Left lung (tissue), 4 donors: ENCODE measurements at regions not wholly inside any gene's neighbourhood (a gene's known extent, or its start where the extent isn't known, plus 50 kb on each side); places are given as distances from the start of the nearest gene placed in this dataset.

Experiments
- ATAC-seq: fragments of 200-7000 bp; cut with Tn5 transposase; one replicate; pipeline ENCODE4 v1.9.1; 2020; ENCODE audit warnings: moderate library complexity
- DNase-seq, 4 donors: peaks; one replicate each; pipeline ENCODE4 v3.0.0-alpha.2; 2013 to 2020
- H3K27ac ChIP-seq, 2 donors: fragments of 200-600 bp; sonication (generic) in 1 of 2; one replicate each; pipeline versions ENCODE4 v1.5.0 to v1.8.0; 2020 to 2021
- H3K27me3 ChIP-seq, 2 donors: fragments of 200-600 bp; sonication (generic) in 1 of 2; one replicate each; pipeline versions ENCODE4 v1.5.0 to v1.8.0; 2020 to 2021
- H3K36me3 ChIP-seq, 2 donors: fragments of 200-600 bp; sonication (generic) in 1 of 2; one replicate each; pipeline versions ENCODE4 v1.5.0 to v1.8.0; 2020 to 2021
- H3K4me1 ChIP-seq, 2 donors: fragments of 200-600 bp; one replicate each; pipeline ENCODE4 v1.8.0; 2021
- H3K4me3 ChIP-seq, 2 donors: fragments of 200-600 bp; sonication (generic) in 1 of 2; one replicate each; pipeline versions ENCODE4 v1.5.0 to v1.8.0; 2020 to 2021; ENCODE audit warnings: mild to moderate bottlenecking in 1 of 2
- H3K9me3 ChIP-seq, 2 donors: fragments of 200-600 bp; sonication (generic) in 1 of 2; one replicate each; pipeline versions ENCODE4 v1.5.0 to v1.8.0; 2020 to 2021
- intact Hi-C, 2 donors: fragments of 100-400 bp; cut with DNase I; formaldehyde crosslinking; loops; one replicate each; pipeline versions ENCODE4 v1.11.2 to v1.14.2; 2022
- TF ChIP-seq, protein P1 (sequence below), 2 donors: fragments of 200-600 bp; sonication (generic) in 1 of 2; IDR thresholded peaks; one replicate each; pipeline versions ENCODE4 v1.5.0 to v1.8.0; 2021; ENCODE audit warnings: antibody characterized with exemption in 2 of 2
- donor health status: DM: no; HTN: yes; CAD: no.
- donor health status: DM: no; HTN: no; CAD: no.

- TF ChIP-seq, protein P1, sequence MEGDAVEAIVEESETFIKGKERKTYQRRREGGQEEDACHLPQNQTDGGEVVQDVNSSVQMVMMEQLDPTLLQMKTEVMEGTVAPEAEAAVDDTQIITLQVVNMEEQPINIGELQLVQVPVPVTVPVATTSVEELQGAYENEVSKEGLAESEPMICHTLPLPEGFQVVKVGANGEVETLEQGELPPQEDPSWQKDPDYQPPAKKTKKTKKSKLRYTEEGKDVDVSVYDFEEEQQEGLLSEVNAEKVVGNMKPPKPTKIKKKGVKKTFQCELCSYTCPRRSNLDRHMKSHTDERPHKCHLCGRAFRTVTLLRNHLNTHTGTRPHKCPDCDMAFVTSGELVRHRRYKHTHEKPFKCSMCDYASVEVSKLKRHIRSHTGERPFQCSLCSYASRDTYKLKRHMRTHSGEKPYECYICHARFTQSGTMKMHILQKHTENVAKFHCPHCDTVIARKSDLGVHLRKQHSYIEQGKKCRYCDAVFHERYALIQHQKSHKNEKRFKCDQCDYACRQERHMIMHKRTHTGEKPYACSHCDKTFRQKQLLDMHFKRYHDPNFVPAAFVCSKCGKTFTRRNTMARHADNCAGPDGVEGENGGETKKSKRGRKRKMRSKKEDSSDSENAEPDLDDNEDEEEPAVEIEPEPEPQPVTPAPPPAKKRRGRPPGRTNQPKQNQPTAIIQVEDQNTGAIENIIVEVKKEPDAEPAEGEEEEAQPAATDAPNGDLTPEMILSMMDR (IDR thresholded peaks at IDR 0.05): no peak
- DNase-seq (peak in 1 of 4 donors; percentile 68), ATAC-seq (no peak)
- Histone ChIP-seq H3K36me3 (no peaks in the 10 kb centered on the region), H3K27ac (no peak overlapping the region), H3K9me3 (peaks cover 0 to 5% of the 10 kb centered on the region in 2 donors), H3K4me3 (no peak overlapping the region), H3K27me3 (peaks cover 0 to 59% of the 10 kb centered on the region in 2 donors), H3K4me1 (no peaks in the 10 kb centered on the region)
- intact Hi-C loops: no loop called here
Measured at GRCh38 chr4:3661989-3662388, 104.2 kb upstream of the ADRA2C start.

GRCh38 chr4:3660928-3661515, 105.2 kb upstream of the ADRA2C start:
- no peaks in the 10 kb centered on the region for H3K36me3 ChIP-seq
- no peaks in the 10 kb centered on the region for H3K4me1 ChIP-seq
- ATAC-seq: no peak
- TF ChIP-seq, protein P1 (IDR thresholded peaks at IDR 0.05): no peak
- peaks cover 0 to 69% of the 10 kb centered on the region in 2 donors for H3K27me3 ChIP-seq
- peak in 1 of 4 donors; percentile 47 for DNase-seq
- H3K9me3 ChIP-seq: no peaks in the 10 kb centered on the region
- no peak overlapping the region for H3K4me3 ChIP-seq
- no peak overlapping the region for H3K27ac ChIP-seq
- intact Hi-C loops: no loop called here

DNA sequence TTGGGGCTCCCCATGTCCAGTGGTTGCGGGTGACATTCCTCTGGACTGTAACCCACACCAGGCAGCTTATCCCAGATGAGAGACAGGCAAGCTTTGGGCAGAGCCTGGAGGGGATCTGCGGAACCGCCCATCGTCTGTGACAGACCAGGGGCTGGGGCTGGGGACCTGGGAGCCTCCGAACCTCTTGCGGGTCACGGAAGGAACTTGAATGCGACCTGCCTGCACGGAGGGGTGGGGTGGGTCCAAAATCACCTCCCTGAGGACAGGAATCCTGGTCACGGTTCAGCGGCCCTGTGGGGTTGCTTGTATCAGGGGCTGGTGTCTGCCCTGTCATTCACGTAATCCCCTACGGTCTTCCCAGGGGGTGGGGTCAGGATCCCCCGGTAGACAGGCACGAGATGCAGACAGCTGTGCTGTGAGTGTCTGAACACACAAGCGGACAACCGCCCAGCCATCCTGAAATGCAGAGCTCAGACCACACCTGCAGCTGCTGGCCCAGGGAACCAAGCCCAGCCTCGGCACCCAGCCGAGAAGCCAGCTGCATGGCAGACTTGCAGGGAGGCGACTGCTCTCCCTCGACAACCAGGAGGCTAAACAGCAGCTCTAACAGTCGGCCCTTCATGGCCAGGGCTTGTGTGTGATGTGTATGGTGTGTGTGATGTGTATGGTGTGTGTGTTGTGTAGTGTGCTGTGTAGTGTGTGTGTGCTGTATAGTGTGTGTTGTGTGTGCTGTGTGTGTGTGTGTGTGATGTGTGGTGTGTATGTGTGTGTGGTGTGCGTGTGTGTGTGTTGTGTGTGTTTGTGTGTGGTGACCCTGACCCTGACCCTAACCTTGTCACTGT, 105.9 kb upstream of the ADRA2C start:
- DNase-seq (peak in 2 of 4 donors; percentile 30 to 62), ATAC-seq (no peak)
- H3K4me1 ChIP-seq: no peaks in the 10 kb centered on the region
- no peak overlapping the region for H3K4me3 ChIP-seq
- no peaks in the 10 kb centered on the region for H3K9me3 ChIP-seq
- TF ChIP-seq, protein P1 (IDR thresholded peaks at IDR 0.05): no peak
- H3K27me3 ChIP-seq: peaks cover 0 to 72% of the 10 kb centered on the region in 2 donors
- H3K36me3 ChIP-seq: no peaks in the 10 kb centered on the region
- no peak overlapping the region for H3K27ac ChIP-seq
- intact Hi-C loops: no loop called here

- H3K4me3 ChIP-seq: no peak overlapping the region
- no peak overlapping the region for H3K27ac ChIP-seq
- peaks cover 0 to 80% of the 10 kb centered on the region in 2 donors for H3K27me3 ChIP-seq
- intact Hi-C loops: no loop called here
- no peaks in the 10 kb centered on the region for H3K36me3 ChIP-seq
- ATAC-seq (no peak), DNase-seq (no peak)
- TF ChIP-seq, protein P1 (IDR thresholded peaks at IDR 0.05): no peak
- no peaks in the 10 kb centered on the region for H3K4me1 ChIP-seq
- H3K9me3 ChIP-seq: no peaks in the 10 kb centered on the region
Measured at GRCh38 chr4:3659131-3659530, 107.1 kb upstream of the ADRA2C start.

DNA sequence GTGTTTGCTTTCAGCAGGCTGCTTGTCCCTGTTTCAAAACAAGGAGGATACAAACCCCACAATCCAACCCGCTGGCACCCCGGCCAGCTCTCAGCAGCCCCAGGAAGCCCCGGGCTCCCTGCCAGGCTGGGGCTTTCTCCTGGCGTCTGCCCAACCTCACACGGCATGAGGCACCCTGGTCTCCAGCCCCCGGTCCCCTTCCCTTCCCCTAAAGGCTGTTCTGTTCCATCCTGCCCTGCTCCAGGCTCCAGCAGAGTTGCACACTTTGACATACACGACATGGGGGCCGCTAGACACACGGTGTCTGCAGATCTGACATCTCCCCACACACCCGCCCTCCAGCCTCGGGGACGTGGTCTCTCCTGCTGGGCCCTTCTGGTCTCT, 107.7 kb upstream of the ADRA2C start:
- Histone ChIP-seq H3K9me3 (no peaks in the 10 kb centered on the region), H3K4me3 (no peak overlapping the region), H3K27me3 (peaks cover 0 to 85% of the 10 kb centered on the region in 2 donors), H3K4me1 (no peaks in the 10 kb centered on the region), H3K27ac (no peak overlapping the region), H3K36me3 (no peaks in the 10 kb centered on the region)
- peak in 1 of 4 donors; percentile 67 for DNase-seq
- intact Hi-C loops: no loop called here
- ATAC-seq: no peak
- TF ChIP-seq, protein P1 (IDR thresholded peaks at IDR 0.05): no peak
